ENCODE measurements at regions not wholly inside any gene's neighbourhood (a gene's known extent, or its start where the extent isn't known, plus 50 kb on each side); places are given as distances from the start of the nearest gene placed in this dataset.

GRCh38 chr4:74692972-74693371 lies 101.4 kb downstream of the BTC start:
- TF ChIP-seq EZH2phosphoT487 (IDR thresholded peaks at IDR 0.05; ENCODE audit: borderline replicate concordance, low read length) (no peak), CTCF (IDR thresholded peaks at IDR 0.05; ENCODE audit: low read depth, low read length, poor library complexity, severe bottlenecking) (no peak)
- Histone ChIP-seq H3K27me3 (ENCODE audit: control insufficient read depth, low read length) (no peaks in the 10 kb centered on the region), H3K4me1 (ENCODE audit: control insufficient read depth, low read length) (no peaks in the 10 kb centered on the region), H3K79me2 (ENCODE audit: control insufficient read depth, low read length) (no peaks in the 10 kb centered on the region), H3F3A (ENCODE audit: control insufficient read depth, insufficient read depth) (no peaks in the 10 kb centered on the region), H3K9me2 (replicated peaks; ENCODE audit: control insufficient read depth, low read length) (no peaks in the 10 kb centered on the region), H4K20me1 (ENCODE audit: control insufficient read depth, insufficient read depth, low read depth, low read length) (no peaks in the 10 kb centered on the region), H3K27ac (ENCODE audit: low read depth, low read length) (no peak overlapping the region), H3K9me3 (ENCODE audit: control insufficient read depth, insufficient read depth, low read length) (no peaks in the 10 kb centered on the region), H3K4me2 (ENCODE audit: low read length) (no peak overlapping the region), H3K4me3 (ENCODE audit: low read length) (no peak overlapping the region), H3K36me3 (ENCODE audit: control insufficient read depth, low read length) (no peaks in the 10 kb centered on the region)
